ENCODE measurements at regions not wholly inside any gene's neighbourhood (a gene's known extent, or its start where the extent isn't known, plus 50 kb on each side); places are given as distances from the start of the nearest gene placed in this dataset.

DNA sequence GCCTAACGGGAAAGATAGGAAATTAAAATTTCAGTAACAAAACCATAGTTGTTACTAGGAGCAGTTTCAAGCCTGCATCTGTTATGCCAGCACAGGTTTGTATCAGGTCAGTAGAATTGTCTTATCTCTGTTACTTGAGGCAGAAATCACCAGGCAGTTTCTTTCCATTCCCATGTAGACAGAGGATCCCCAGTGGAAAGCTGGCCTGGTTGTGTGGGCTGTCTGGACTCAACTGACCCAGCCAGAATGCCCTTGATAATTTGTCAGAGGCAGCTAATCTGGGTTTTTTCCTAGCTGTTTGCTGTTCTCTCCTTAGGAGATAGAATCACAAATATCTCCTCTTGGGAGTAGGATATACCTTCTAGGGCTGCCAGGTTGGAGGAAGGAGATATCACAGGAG is 1044.7 kb downstream of the IGSF11 start:
- TF ChIP-seq ZFP30 (CRISPR knock-in tag; IDR thresholded peaks at IDR 0.05) = no peak
- TF ChIP-seq RARB (CRISPR knock-in tag; IDR thresholded peaks at IDR 0.05) = no peak
- TF ChIP-seq, protein P1, sequence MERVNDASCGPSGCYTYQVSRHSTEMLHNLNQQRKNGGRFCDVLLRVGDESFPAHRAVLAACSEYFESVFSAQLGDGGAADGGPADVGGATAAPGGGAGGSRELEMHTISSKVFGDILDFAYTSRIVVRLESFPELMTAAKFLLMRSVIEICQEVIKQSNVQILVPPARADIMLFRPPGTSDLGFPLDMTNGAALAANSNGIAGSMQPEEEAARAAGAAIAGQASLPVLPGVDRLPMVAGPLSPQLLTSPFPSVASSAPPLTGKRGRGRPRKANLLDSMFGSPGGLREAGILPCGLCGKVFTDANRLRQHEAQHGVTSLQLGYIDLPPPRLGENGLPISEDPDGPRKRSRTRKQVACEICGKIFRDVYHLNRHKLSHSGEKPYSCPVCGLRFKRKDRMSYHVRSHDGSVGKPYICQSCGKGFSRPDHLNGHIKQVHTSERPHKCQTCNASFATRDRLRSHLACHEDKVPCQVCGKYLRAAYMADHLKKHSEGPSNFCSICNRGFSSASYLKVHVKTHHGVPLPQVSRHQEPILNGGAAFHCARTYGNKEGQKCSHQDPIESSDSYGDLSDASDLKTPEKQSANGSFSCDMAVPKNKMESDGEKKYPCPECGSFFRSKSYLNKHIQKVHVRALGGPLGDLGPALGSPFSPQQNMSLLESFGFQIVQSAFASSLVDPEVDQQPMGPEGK (CRISPR knock-in tag; IDR thresholded peaks at IDR 0.05; ENCODE audit: borderline replicate concordance) = no peak
- TF ChIP-seq ZNF8 (CRISPR knock-in tag; IDR thresholded peaks at IDR 0.05) = no peak
- TF ChIP-seq ARNTL (CRISPR knock-in tag; IDR thresholded peaks at IDR 0.05; ENCODE audit: borderline replicate concordance, low read depth) = no peak
- no peak for TF ChIP-seq SNAI2 (CRISPR knock-in tag; IDR thresholded peaks at IDR 0.05)
- TF ChIP-seq ZFP3 (CRISPR knock-in tag; IDR thresholded peaks at IDR 0.05) = no peak
- no peak for TF ChIP-seq ZNF565 (CRISPR knock-in tag; conservative IDR thresholded peaks at IDR 0.05; ENCODE audit: low read depth)
- TF ChIP-seq, protein P2, sequence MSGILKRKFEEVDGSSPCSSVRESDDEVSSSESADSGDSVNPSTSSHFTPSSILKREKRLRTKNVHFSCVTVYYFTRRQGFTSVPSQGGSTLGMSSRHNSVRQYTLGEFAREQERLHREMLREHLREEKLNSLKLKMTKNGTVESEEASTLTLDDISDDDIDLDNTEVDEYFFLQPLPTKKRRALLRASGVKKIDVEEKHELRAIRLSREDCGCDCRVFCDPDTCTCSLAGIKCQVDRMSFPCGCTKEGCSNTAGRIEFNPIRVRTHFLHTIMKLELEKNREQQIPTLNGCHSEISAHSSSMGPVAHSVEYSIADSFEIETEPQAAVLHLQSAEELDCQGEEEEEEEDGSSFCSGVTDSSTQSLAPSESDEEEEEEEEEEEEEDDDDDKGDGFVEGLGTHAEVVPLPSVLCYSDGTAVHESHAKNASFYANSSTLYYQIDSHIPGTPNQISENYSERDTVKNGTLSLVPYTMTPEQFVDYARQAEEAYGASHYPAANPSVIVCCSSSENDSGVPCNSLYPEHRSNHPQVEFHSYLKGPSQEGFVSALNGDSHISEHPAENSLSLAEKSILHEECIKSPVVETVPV (CRISPR knock-in tag; IDR thresholded peaks at IDR 0.05) = no peak
- TF ChIP-seq, protein P3, sequence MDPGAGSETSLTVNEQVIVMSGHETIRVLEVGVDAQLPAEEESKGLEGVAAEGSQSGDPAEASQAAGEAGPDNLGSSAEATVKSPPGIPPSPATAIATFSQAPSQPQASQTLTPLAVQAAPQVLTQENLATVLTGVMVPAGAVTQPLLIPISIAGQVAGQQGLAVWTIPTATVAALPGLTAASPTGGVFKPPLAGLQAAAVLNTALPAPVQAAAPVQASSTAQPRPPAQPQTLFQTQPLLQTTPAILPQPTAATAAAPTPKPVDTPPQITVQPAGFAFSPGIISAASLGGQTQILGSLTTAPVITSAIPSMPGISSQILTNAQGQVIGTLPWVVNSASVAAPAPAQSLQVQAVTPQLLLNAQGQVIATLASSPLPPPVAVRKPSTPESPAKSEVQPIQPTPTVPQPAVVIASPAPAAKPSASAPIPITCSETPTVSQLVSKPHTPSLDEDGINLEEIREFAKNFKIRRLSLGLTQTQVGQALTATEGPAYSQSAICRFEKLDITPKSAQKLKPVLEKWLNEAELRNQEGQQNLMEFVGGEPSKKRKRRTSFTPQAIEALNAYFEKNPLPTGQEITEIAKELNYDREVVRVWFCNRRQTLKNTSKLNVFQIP (CRISPR knock-in tag; IDR thresholded peaks at IDR 0.05; ENCODE audit: borderline replicate concordance, low read depth) = no peak
- no peak for TF ChIP-seq GLIS3 (CRISPR knock-in tag; IDR thresholded peaks at IDR 0.05)

Data from SK-N-SH treated with all-trans-retinoic acid at 6 μM for 48 hours (cell line).